ENCODE measurements at regions not wholly inside any gene's neighbourhood (a gene's known extent, or its start where the extent isn't known, plus 50 kb on each side); places are given as distances from the start of the nearest gene placed in this dataset.

- no peaks in the 10 kb centered on the region for H3F3A ChIP-seq (ENCODE audit: insufficient read depth, low read length, poor library complexity, severe bottlenecking)
- no peaks in the 10 kb centered on the region for H3K9me2 ChIP-seq (ENCODE audit: insufficient read depth, low read length)
- TF ChIP-seq EZH2 (IDR thresholded peaks at IDR 0.05; ENCODE audit: borderline replicate concordance, insufficient read depth, low read length, poor library complexity, severe bottlenecking) (no peak), REST (IDR thresholded peaks at IDR 0.05; ENCODE audit: borderline replicate concordance) (no peak), RAD21 (conservative IDR thresholded peaks at IDR 0.05) (no peak), SMC3 (conservative IDR thresholded peaks at IDR 0.05; ENCODE audit: poor library complexity) (no peak), MXI1 (conservative IDR thresholded peaks at IDR 0.05; ENCODE audit: poor library complexity, severe bottlenecking) (no peak), POLR2AphosphoS5 (IDR thresholded peaks at IDR 0.05) (no peak), TAF1 (IDR thresholded peaks at IDR 0.05; ENCODE audit: low read depth) (no peak), EP300 (conservative IDR thresholded peaks at IDR 0.05; ENCODE audit: poor library complexity, severe bottlenecking) (no peak), CTCF (IDR thresholded peaks at IDR 0.05; ENCODE audit: poor library complexity, severe bottlenecking) (no peak)
- no peaks in the 10 kb centered on the region for H3K79me2 ChIP-seq (replicated peaks; ENCODE audit: insufficient read depth, low read length)
- H2AFZ ChIP-seq (ENCODE audit: low read depth, low read length): no peak overlapping the region
- no peaks in the 10 kb centered on the region for H3K36me3 ChIP-seq (ENCODE audit: insufficient read depth, low read length)
- H4K20me1 ChIP-seq (ENCODE audit: insufficient read depth): no peaks in the 10 kb centered on the region
- H3K9me3 ChIP-seq (ENCODE audit: low read length): peaks cover 3% of the 10 kb centered on the region
- H3K27me3 ChIP-seq (ENCODE audit: insufficient read depth, low read depth, low read length): no peaks in the 10 kb centered on the region
- H3K4me2 ChIP-seq (ENCODE audit: low read length): no peak overlapping the region
- H3K27ac ChIP-seq (ENCODE audit: low read length): no peak overlapping the region
- no peak overlapping the region for H3K9ac ChIP-seq (ENCODE audit: low read length)
- H3K4me3 ChIP-seq (ENCODE audit: low read length): no peak overlapping the region
Observed at GRCh38 chr5:167992868-167993267, 298.6 kb upstream of the WWC1 start.

GRCh38 chr5:167993771-167994170, 297.7 kb upstream of the WWC1 start:
- H3K9ac ChIP-seq (ENCODE audit: low read length): no peak overlapping the region
- H3K9me3 ChIP-seq (ENCODE audit: low read length): peaks cover 3% of the 10 kb centered on the region
- H3K27ac ChIP-seq (ENCODE audit: low read length): no peak overlapping the region
- H4K20me1 ChIP-seq (ENCODE audit: insufficient read depth): no peaks in the 10 kb centered on the region
- H3K4me3 ChIP-seq (ENCODE audit: low read length): no peak overlapping the region
- no peak for TF ChIP-seq POLR2AphosphoS5 (IDR thresholded peaks at IDR 0.05)
- no peak for TF ChIP-seq RAD21 (conservative IDR thresholded peaks at IDR 0.05)
- no peak for TF ChIP-seq TAF1 (IDR thresholded peaks at IDR 0.05; ENCODE audit: low read depth)
- no peak for TF ChIP-seq EP300 (conservative IDR thresholded peaks at IDR 0.05; ENCODE audit: poor library complexity, severe bottlenecking)
- TF ChIP-seq REST (IDR thresholded peaks at IDR 0.05; ENCODE audit: borderline replicate concordance): no peak
- TF ChIP-seq EZH2 (IDR thresholded peaks at IDR 0.05; ENCODE audit: borderline replicate concordance, insufficient read depth, low read length, poor library complexity, severe bottlenecking): no peak
- no peak for TF ChIP-seq MXI1 (conservative IDR thresholded peaks at IDR 0.05; ENCODE audit: poor library complexity, severe bottlenecking)
- no peak for TF ChIP-seq SMC3 (conservative IDR thresholded peaks at IDR 0.05; ENCODE audit: poor library complexity)
- TF ChIP-seq CTCF (IDR thresholded peaks at IDR 0.05; ENCODE audit: poor library complexity, severe bottlenecking): no peak
- no peaks in the 10 kb centered on the region for H3F3A ChIP-seq (ENCODE audit: insufficient read depth, low read length, poor library complexity, severe bottlenecking)
- no peak overlapping the region for H2AFZ ChIP-seq (ENCODE audit: low read depth, low read length)
- no peaks in the 10 kb centered on the region for H3K9me2 ChIP-seq (ENCODE audit: insufficient read depth, low read length)
- H3K4me2 ChIP-seq (ENCODE audit: low read length): no peak overlapping the region
- no peaks in the 10 kb centered on the region for H3K27me3 ChIP-seq (ENCODE audit: insufficient read depth, low read depth, low read length)
- H3K36me3 ChIP-seq (ENCODE audit: insufficient read depth, low read length): no peaks in the 10 kb centered on the region
- no peaks in the 10 kb centered on the region for H3K79me2 ChIP-seq (replicated peaks; ENCODE audit: insufficient read depth, low read length)
